ENCODE measurements at regions not wholly inside any gene's neighbourhood (a gene's known extent, or its start where the extent isn't known, plus 50 kb on each side); places are given as distances from the start of the nearest gene placed in this dataset.
"Not testable (repeated sequence)": the region's sequence is repeated elsewhere in the genome, so short reads cannot be mapped to it uniquely, and the experiment has no call there.

- FAIRE-seq: no peak
Measured at GRCh38 chr2:183465048-183465447, 340.8 kb downstream of the NUP35 start.

- no peak for FAIRE-seq
Measured at GRCh38 chr2:183474912-183475695, 350.9 kb downstream of the NUP35 start.

- FAIRE-seq: no peak
Measured at GRCh38 chr2:183476490-183476889, 352.2 kb downstream of the NUP35 start.

- no peak for FAIRE-seq
Measured at GRCh38 chr2:183477296-183477695, 353.1 kb downstream of the NUP35 start.

GRCh38 chr2:183478941-183479595, 354.8 kb downstream of the NUP35 start:
- FAIRE-seq: not testable (repeated sequence)

- no peak for FAIRE-seq
Measured at GRCh38 chr2:183487326-183487725, 363.1 kb downstream of the NUP35 start.

GRCh38 chr2:183488421-183488820, 364.2 kb downstream of the NUP35 start:
- no peak for FAIRE-seq

GRCh38 chr2:183490489-183490888, 366.2 kb downstream of the NUP35 start:
- FAIRE-seq: no peak

- FAIRE-seq: no peak
Measured at GRCh38 chr2:183490914-183491313, 366.7 kb downstream of the NUP35 start.

- no peak for FAIRE-seq
Measured at GRCh38 chr2:183493040-183493439, 368.8 kb downstream of the NUP35 start.

GRCh38 chr2:183495079-183495478, 370.8 kb downstream of the NUP35 start:
- no peak for FAIRE-seq

- FAIRE-seq: no peak
Measured at GRCh38 chr2:183495589-183496267, 371.5 kb downstream of the NUP35 start.

GRCh38 chr2:183497861-183498260, 373.6 kb downstream of the NUP35 start:
- no peak for FAIRE-seq

- FAIRE-seq: no peak
Measured at GRCh38 chr2:183505911-183506310, 381.7 kb downstream of the NUP35 start.

- no peak for FAIRE-seq
Measured at GRCh38 chr2:183511154-183511553, 386.9 kb downstream of the NUP35 start.

- FAIRE-seq: no peak
Measured at GRCh38 chr2:183519371-183520056, 395.3 kb downstream of the NUP35 start.

GRCh38 chr2:183521911-183522310, 397.7 kb downstream of the NUP35 start:
- FAIRE-seq: no peak

GRCh38 chr2:183522489-183523266, 398.4 kb downstream of the NUP35 start:
- no peak for FAIRE-seq

GRCh38 chr2:183530333-183530901, 406.2 kb downstream of the NUP35 start:
- no peak for FAIRE-seq

GRCh38 chr2:183532514-183532913, 408.3 kb downstream of the NUP35 start:
- no peak for FAIRE-seq

GRCh38 chr2:183533021-183533420, 408.8 kb downstream of the NUP35 start:
- FAIRE-seq: no peak

GRCh38 chr2:183536290-183536689, 412.0 kb downstream of the NUP35 start:
- FAIRE-seq: no peak

Measured in islet of Langerhans (tissue), 1 donor.